Right renal cortex interstitium (tissue), 3 donors: ENCODE measurements at regions not wholly inside any gene's neighbourhood (a gene's known extent, or its start where the extent isn't known, plus 50 kb on each side); places are given as distances from the start of the nearest gene placed in this dataset.

ENCODE experiments used
- DNase-seq, 3 donors: peaks; one replicate each; pipeline ENCODE4 v3.0.0-alpha.2; 2013; ENCODE audit warnings: low read depth in 3 of 3, low spot score in 2 of 3

DNA sequence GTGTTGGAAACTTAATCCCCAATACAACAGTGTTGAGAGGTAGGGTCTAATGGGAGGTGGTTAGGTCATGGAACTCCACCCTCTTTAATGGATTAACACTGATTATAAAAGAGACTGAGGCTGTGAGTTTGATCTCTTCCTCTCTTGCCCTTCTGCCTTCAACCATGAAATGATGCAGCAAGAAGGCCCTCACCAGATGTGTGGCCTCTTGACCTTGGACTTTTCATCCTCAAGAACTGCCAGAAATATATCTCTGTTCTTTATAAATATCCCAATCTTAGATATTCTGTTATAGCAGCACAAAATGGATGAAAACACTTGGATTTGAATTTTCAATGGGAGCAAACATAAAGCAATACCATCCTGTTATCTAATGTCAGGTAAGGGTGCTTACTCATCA, 67.6 kb downstream of the NMUR2 start:
- no peak for DNase-seq

DNA sequence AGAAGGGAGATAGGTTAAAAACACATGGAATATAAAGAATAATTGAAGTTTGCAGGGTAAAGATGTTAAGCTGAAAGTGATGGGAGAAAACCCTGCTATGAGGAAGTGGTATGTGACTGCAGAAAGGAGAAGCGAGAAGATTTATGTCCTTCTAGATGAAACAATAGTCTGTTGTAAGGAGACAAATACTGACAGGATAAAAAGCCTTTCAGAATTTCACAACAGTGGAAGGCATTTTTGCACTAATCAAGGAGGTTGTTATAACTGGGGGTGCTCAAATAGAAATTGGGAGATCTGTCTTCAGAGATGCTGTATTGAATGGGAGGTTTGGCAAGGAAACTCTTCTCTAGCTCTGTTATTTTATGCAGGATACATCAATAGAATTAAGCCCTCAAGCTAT, 69.6 kb downstream of the NMUR2 start:
- no peak for DNase-seq

DNA sequence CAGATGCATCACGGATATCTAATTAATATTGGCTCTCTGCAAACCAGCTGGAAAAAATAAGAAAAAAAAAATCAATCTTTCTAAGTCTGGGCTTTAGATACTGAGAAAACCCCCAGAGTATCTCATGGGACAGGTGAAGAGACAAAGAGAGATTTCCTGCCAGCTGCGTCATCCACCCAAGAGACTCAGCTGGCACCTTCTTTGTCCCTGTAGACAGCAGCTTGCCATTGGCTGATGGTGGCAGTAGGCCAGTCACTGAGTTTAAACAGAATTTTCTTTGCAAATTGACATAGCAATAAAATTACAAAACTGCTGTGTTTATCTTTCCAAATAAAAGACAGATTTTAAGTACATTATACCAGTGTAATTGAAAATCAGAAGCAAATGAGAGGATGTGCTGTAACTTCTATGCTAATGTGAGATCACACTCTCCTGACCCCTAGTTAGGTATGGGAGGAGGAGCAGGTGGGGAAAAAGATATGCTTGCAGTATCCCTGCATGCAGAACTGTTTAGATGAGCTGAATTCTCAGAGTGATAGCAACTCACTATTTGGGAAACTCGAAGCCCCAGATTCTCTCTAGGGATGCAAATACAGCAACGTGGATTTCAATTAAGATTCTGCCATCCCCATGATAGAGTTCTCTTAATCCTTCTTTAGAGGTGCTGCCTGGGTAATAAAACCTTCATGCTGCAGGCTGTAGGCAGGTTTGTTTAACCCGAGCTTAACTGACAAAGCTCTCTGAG, 72.2 kb downstream of the NMUR2 start:
- no peak for DNase-seq

DNA sequence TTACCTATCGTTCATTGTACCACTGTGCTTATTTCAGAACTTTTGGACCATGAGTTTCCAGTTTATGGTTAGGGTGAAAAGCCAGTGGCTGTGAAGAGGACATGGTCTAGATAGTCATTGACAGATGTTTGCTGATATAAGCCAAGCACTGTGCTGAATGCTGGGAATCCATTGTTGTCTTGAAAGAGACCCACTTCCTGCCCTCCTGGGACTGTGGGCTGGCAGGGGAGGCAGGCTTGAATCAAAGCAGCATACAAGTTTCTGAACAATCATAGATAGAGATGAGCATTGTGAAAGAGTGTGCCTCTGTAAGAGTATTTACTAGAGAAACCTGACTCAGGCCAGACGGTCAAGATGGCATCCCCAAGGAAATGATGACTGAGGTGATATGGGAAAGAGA, 73.4 kb downstream of the NMUR2 start:
- DNase-seq, result no peak

DNA sequence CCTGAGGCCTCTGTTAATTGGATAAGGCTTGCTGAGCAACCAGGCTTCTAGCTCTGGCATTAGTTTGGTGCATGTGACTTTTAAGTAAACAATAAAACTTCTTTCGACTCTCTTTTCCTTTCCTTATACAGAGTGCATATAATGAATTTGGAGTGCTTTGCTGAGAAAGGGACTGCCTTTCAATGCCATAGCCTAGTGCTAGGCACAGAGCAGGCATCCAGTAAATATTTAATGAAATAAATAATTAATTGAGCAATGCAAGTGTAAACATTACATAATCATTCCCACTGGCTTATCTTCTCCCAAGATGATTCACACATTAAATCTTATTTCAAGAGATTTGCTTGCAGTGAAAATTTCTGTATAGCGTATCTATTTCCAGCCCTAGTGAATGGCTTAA, 74.1 kb downstream of the NMUR2 start:
- no peak for DNase-seq

GRCh38 chr5:152329761-152330283, 75.3 kb downstream of the NMUR2 start:
- DNase-seq, result no peak

DNA sequence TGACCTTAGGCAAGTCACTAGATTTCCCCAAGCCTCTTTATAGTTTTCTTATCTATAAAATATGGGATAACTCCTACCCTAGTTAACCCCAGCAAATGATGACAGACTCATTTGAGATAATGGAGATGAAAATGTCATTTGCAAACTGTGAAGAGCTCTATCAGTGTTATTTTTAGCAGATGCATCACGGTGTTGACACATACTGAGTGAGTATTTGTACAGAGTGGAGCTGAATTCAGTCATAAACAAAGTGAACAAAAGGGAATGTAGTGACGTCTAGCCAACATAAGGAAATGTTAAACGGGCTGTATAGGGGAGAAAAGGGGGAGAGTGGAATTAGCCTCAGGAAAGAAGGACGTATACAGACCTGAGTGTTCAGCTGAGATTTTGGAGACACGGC, 75.9 kb downstream of the NMUR2 start:
- DNase-seq, result no peak

- DNase-seq, result no peak
Measured at GRCh38 chr5:152315942-152316341, 89.1 kb downstream of the NMUR2 start.

- no peak for DNase-seq
Measured at GRCh38 chr5:152314196-152314829, 90.8 kb downstream of the NMUR2 start.

DNA sequence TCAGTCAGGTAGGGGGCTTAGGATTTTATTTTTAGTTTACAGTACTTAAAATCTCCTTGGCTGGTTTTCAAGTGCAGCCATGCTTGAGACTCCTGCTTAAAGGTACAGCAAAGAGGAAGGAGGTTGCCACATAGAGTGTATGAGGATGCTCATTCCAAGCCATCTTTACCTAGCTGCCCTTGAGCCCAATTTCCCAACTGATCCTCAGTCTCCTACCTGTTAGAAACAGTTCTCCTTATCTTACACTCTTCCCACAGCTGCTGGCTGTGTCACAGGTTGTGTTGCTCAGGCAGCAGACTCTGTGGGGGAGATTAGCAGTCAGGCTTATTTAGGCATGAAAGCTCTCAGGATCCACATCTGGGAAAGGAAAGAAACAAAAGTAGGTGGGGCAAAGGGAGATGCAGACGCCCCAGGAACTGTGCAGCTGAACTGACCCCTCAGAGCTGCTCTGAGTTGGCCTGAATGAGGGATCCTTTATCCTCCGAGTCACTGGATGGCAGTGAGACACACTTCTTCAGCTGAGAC, 95.1 kb downstream of the NMUR2 start:
- no peak for DNase-seq

- no peak for DNase-seq
Measured at GRCh38 chr5:152306386-152306785, 98.7 kb downstream of the NMUR2 start.

- DNase-seq, result no peak
Measured at GRCh38 chr5:152305525-152305924, 99.6 kb downstream of the NMUR2 start.

GRCh38 chr5:152303841-152304240, 101.2 kb downstream of the NMUR2 start:
- DNase-seq, result no peak

GRCh38 chr5:152297866-152298265, 107.2 kb downstream of the NMUR2 start:
- DNase-seq, result no peak

- DNase-seq, result no peak
Measured at GRCh38 chr5:152293189-152293588, 111.9 kb downstream of the NMUR2 start.

- DNase-seq, result no peak
Measured at GRCh38 chr5:152290181-152290580, 114.9 kb downstream of the NMUR2 start.

- no peak for DNase-seq
Measured at GRCh38 chr5:152288917-152289595, 116.0 kb downstream of the NMUR2 start.

- no peak for DNase-seq
Measured at GRCh38 chr5:152288499-152288898, 116.6 kb downstream of the NMUR2 start.

DNA sequence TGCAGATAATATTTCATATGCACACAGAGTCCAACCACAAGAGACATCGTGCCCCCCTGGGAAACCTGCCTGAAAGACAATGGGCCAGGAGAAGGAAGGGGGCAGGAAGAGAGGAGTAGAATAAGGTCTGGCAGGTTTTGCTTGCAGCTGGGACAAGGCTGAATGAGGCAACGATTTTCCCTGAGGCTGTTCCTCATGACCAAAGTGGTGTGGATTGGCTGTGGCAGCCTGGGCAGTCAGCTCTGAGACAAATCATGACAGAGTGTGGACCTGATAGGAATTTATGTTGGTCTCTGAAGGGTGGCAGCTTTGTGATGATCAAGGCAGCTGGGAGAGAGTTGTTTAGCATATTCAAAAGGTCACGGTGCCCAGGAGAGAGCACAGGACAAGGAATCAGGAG, 119.3 kb downstream of the NMUR2 start:
- DNase-seq, result no peak

- DNase-seq, result no peak
Measured at GRCh38 chr5:152282331-152282730, 122.7 kb downstream of the NMUR2 start.

DNA sequence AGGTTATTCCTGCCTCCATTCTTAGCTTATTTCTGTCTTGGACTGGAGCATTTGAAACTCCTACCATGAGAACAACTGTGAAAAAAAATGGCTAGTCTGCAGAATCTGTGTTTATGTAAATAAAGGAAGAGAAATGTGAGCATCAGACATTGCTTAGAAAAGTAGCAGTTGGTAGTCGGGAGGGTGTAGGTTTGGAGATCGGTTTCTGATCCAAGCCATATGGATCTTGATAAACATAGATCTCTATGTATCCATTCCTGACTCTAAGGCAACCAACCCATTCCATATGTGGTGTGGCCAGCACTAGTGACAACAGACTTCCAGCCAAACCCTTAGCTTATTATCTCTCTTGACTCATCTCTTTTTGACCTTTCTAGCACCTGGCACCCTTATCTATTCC, 127.1 kb downstream of the NMUR2 start:
- no peak for DNase-seq

DNA sequence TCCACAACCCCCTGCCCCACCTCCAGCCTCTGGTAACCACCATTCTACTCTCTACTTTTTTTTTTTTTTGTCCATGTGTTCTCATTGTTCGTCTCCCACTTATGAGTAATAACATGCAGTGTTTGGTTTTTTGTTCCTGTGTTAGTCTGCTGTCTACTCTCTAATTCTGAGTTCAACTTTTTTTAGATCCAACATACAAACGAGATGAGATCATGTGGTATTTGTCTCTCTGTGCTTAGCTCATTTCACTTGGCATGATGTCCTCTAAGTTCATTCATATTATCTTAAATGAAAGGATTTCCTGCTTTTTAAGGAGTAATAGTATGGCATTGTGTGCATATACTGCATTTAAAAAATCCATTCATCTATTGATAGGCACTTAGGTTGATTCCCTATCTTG, 130.9 kb downstream of the NMUR2 start:
- DNase-seq, result no peak
